ENCODE measurements at regions not wholly inside any gene's neighbourhood (a gene's known extent, or its start where the extent isn't known, plus 50 kb on each side); places are given as distances from the start of the nearest gene placed in this dataset.

GRCh38 chr5:125826214-125826613 lies 597.0 kb upstream of the GRAMD2B start:
- TF ChIP-seq POLR2A (IDR thresholded peaks at IDR 0.05; ENCODE audit: low read depth) (no peak), POLR2AphosphoS5 (IDR thresholded peaks at IDR 0.05) (no peak), EP300 (IDR thresholded peaks at IDR 0.05) (no peak)
- TF ChIP-seq, protein P1, sequence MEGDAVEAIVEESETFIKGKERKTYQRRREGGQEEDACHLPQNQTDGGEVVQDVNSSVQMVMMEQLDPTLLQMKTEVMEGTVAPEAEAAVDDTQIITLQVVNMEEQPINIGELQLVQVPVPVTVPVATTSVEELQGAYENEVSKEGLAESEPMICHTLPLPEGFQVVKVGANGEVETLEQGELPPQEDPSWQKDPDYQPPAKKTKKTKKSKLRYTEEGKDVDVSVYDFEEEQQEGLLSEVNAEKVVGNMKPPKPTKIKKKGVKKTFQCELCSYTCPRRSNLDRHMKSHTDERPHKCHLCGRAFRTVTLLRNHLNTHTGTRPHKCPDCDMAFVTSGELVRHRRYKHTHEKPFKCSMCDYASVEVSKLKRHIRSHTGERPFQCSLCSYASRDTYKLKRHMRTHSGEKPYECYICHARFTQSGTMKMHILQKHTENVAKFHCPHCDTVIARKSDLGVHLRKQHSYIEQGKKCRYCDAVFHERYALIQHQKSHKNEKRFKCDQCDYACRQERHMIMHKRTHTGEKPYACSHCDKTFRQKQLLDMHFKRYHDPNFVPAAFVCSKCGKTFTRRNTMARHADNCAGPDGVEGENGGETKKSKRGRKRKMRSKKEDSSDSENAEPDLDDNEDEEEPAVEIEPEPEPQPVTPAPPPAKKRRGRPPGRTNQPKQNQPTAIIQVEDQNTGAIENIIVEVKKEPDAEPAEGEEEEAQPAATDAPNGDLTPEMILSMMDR (IDR thresholded peaks at IDR 0.05): no peak

Data from esophagus muscularis mucosa (tissue), 4 donors.